NCI-H460 (cell line): ENCODE measurements at regions not wholly inside any gene's neighbourhood (a gene's known extent, or its start where the extent isn't known, plus 50 kb on each side); places are given as distances from the start of the nearest gene placed in this dataset.

Experiments
- DNase-seq: peaks from one replicate; pipeline ENCODE4 v3.0.0-alpha.2; 2016; ENCODE audit warnings: low read depth; ENCODE audit errors: extremely low read depth

DNA sequence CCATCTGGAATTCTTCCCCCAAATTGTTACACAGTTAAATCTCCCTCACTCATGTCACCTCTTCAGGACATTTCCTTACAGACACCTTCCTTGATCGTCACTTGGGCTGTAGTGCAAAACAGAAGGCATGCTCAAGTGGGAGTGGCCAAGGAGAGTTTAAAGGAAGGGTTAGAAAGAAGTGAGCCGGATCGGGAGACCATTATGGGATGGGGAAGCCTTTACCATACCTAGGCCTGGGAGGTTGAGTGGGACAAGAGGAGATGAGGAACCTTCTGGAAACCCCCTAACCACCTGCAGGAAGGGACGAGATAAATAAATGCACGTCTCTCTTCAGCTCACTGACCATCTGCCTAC, 102.7 kb downstream of the UCHL1 start:
- DNase-seq: peak; percentile 55

DNA sequence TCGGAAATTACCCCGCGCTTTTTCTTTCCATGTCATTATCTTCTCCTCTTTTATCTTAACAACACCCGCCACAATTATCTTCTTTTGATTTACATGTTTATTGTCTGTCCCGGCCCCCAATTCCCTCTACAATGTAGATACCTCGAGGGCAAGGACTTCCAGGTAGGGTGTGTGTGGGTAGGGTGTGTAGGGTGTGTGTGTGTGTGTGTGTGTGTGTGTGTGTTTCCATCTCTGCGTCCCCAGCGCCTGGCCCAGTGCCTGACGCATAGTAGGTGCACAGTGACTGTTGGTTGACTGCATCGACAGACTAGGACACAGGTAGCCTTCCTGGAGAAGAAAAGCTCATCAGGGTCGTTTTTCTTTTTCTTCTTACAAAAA, 103.1 kb downstream of the UCHL1 start:
- DNase-seq: no peak

DNA sequence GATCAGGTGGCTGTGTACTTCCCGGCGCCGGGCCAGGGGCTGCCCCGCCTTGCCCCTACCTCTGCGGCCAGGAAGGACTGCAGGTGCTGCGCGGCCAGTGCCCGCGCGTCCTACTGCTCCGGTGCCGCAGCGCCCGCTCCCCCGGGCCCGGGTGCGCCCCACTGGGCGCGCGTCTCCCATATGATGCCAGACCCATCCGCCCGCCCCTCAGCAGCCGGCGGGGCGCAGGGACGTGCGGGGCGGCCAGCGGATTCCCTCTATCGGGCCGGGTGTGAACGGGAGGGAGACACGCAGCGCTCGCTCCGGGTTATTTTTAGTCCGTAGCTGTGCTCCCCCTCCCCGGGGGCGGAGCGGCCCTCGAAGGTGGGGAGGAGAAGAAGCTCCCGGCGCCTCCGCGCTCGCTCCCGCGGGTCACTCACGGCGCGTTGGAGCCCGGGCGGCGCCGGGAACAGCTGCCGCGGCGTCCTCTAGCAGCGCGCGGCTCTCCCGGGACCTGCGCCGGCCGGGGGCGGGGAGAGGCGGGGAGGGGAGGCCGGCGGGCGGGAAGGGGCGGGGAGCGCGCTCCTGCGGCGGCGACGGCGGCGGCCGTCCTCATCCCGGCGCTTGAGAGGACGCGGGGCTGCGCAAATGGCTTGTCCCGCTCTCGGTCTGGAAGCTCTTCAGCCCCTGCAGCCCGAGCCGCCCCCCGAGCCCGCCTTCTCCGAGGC, 103.6 kb downstream of the UCHL1 start:
- DNase-seq: peak; percentile 67

DNA sequence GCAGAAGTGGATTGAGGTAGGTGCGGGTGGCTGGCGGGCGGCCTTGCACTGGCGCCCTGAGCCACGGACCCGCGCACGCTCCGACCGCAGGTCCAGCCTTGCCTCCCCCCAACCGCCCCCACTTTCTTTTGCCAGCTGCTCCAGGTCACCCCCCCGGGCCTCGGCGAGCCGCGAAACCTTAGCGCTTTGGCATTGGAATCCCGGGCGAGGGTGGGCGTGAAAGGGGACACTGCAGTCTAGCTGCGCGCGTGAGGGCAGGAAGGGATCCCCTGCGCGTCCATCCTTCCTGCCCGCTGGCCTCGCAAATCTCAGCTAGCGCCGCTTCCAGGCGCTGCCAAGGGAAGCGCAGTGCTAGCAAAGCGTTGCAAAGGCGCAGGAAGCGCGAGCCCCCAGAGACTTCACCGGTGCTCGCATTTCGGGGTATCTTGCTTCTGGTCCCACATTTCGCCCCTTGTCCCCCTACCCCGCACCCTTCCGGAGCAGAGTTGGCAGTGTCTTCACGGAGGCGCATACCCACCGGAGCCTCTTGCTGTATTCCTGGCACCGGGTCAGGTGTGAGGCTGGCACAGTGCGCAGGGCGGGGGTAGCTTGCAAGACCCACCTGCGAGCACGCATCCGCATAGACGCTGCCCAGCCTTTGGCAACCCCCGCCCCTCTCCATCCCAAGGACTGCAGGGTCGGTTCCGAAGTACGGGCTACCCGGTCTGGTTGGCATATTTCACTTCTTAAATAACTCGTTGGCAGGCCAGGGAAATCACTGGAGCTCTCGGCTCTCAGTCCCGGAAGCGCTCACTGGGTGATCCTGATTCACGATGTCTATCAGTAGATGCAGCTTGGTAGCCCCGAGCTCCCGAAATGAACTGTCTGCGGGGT, 104.4 kb downstream of the UCHL1 start:
- DNase-seq: no peak

DNA sequence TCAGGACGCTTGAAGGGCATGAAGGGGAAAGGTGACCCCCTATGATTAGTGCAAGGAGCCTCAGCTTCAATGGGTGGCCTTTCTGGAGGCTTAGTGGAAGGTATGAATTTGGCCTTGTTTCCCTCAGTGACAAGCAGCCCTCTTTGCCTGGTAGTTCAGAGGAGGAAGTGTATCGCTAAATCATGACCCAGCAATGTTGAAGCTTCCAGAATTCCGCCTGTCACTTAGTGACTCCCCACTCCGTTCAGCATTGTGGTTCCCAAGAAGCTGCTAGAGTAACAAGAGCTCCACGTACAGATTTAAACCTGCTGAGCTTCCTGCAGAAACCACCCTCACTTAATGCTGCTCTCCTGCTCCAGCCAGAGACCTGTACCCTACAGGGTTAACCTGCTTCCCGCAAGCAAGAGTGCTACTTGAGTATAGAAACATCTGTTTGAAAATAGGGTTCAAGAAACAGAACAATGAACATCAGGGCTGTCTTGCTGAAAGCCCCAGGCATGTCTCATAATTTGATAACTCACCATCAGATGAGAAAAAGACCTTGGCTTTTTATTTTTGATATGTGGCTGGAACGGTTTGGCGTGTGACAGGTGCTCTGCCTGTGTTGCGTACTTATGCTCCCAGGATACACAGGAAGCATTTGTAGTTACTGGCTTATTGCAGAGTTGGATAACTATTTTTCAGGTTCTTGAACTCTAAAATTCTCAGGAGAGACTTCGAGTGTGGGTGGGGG, 105.2 kb downstream of the UCHL1 start:
- no peak for DNase-seq

DNA sequence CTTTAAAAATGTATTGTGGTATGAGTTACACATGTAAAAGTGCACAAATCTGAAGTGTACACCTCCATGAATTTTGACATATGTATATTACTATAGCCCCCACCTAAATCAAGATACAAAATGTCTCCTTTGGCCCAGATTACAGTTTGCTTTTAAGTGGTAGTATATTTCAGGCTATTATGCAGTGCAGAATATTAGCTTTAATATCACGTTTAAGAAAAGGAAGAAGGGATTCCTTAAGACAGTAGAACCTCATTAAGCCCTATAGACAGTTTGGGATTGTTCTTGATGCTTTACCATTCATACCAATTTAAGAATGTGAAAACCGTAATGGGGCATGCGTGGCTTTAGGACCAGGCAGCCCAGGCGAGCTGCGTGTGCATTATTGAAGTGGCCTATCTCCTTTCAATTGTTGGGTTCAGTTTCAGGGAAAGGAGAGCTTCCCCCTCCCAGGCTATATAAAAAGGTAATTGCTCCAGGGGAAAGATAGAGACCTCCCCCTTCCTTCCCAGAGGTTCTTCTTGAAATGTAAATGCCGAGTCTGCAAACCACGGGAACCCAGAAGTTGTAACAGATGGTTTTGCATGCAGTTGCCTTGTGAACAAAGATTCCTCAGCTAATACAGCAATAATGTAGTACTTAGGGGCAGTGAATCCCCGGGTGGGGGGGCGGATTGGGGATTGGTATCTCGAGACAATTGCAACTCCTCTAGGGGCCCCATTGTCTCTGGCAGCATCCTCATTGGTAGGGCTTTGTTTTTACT, 106.1 kb downstream of the UCHL1 start:
- no peak for DNase-seq

DNA sequence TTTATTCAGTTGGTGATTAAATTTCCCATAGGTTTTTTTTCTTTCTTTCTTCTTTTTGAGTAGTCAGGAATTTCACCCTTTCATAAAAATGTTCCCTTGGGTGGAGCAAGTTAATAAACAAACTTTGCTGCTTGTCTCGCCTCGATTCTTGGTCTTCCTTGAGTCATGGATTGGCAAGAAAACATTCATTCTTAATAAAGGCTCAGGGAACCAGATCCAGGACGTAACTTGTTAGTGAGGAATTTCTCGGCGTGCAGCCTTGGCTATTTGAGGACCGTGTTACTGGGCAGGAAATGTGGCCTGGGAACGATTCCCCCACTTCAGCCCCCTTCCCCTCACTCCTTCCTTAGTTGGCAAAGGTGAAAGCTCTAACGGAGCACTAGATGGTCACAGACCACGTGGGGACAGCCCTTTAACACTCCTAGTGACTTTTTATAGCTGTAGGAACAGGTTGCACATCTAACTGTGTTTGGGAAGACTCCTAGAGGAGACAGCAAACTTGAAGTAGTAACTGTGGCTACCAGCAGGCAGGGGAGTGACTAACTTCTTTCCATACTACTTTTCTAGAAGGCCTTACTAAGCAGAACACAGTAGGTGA, 106.8 kb downstream of the UCHL1 start:
- no peak for DNase-seq

DNA sequence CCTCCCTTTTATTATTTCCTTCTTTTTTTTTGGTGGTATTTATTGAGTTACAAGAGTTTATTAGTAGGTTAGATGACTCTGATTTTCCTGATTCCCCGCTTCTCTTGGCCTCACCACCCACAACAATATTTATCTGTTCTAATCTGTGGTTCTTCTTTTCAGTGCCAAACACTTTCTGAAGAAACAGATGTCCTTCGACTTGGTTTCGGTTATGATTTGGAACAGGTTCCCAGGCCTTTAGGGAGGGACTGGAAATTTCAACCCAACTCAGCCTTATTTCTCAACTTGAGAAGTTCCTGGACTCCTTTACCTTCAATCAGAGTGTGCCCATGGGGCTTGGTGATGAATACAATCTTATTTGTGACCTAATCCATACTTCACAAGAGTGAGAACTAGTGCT, 108.1 kb downstream of the UCHL1 start:
- no peak for DNase-seq

DNA sequence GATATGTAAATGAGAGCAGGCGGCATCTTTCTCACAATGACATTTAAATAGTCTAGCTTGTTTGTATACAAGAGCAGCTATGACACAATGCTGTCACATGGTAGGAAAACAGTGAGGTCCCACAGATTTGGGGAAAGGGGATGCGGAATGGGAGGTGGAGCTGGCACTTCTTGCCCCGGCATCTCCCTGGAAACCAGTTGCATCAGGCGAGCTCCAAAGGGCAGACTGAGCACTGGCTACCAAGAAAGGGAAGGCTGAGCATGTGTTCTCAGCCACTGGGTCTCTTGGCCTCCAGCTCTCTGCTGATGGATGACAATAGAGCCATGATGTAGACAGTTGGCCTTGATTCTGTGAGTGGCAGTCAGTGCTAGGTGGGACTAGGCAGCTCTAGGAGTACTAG, 109.0 kb downstream of the UCHL1 start:
- no peak for DNase-seq

DNA sequence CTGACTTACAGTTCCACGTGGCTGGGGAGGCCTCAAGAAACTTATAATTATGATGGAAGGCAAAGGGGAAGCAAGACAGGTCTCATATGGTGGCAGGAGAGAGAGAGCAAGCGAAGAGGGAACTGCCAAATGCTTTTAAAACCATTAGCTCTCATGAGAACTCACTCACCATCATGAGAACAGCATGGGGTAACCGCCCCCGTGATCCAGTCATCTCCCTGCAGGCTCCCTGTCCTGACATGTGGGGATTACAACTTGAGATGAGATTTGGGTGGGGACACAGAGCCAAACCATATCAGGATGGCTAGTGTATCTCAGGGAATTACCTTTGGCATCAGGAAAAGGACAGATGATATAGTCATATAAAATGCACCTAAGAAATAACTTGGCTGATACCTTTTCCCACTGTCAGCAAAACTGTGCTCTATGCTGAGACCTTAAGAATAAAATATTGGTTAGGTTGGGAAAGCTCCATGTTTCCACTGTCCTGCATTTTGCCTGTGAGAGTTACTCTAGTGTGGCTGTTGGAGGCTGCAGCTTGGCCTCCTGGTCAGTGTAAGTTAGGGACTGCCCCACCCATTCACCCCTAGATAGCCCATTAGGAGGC, 110.3 kb downstream of the UCHL1 start:
- DNase-seq: no peak

DNA sequence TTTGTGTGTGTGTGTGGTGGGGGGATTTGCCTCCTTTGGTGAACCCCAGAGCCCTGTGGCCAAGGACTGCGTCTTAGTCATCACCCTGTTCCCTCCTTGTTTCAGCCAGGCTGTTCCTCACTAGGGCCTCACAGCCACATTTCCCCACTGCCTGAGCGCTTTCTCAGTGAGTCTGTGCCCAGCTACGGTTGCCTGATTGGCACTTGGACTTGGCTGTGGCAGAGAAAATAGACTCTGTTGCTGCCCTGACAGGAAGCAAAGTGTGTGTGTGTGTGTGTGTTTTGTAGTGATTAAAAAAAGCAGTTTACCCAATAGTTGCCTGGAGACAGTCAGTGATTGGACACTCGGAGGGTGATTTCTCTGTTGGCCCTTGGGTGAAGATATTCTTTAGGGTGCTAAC, 113.0 kb downstream of the UCHL1 start:
- DNase-seq: no peak

DNA sequence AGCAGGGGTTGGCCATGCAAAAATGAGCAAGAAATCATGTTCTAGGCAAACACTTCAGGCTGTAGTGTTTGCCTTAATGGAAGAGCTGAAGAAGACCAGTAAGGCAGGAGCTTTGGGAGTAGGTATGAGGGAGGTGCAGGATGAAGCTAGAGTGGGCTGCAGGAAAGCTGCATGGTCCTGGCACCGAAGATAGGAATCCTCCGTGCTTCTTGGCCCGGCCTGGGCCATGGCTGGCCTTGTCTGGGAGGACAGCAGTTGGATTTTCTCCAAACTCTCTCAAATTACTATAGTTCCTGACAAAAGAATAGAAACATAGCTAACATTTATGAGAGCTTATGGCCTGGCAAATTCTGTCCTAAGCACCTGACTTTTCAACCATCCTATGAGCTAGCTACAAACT, 116.5 kb downstream of the UCHL1 start:
- no peak for DNase-seq

DNA sequence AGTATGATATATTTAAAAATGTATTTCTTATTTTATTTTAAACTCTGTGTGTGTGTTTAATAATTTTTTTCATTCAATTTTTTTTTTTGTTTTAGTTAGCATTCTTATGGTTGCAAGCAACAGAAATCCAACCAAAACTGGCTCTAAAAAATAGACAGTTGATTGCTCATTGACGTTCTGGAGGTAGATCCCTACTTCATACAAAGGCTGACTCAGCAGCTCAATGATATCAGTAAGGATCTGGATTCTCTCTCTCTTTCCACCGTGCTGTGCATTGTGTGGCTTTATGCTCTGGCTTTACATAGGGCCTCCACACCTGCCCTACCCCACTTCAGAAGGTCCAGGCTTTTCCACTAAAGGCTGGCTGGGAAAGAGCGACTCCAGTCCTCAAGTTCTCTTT, 117.8 kb downstream of the UCHL1 start:
- no peak for DNase-seq

DNA sequence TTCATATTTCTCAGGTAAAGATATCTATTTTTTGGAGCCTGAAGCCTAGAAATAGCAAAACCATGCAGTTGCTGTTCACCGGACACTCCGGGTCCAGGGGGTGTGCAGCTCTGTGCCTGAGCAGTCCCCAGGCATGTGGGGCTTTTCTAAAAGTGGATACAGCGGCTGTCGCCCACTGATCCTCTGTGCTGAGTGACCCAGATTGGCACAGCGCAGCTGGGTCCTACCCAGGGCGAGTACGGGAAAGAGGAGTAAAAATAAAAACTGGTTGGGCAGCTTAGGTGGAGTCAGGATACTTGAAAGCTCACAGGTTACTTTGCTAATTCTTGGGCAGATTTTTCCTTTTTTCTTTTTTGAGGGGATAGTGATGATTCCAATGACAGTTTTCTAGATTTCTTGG, 118.8 kb downstream of the UCHL1 start:
- no peak for DNase-seq

DNA sequence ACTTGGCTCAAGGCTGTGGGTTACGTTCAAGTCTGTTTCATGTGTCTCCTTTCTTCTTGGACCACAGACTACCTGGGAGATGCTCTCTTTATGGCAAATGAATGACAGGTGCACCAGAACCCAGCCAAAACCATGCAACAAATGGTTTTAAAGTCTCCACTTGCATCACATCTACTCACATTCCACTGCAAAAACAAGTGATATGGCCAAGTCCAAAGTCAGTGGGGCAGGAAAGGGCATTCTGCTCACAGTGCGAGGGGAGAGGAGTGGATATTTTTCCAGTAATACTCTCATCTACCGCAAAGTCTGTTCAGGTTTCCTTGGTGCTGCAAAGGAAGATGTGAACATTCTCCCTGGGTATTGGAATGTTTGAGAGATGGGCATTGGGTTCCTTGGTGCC, 120.5 kb downstream of the UCHL1 start:
- no peak for DNase-seq

DNA sequence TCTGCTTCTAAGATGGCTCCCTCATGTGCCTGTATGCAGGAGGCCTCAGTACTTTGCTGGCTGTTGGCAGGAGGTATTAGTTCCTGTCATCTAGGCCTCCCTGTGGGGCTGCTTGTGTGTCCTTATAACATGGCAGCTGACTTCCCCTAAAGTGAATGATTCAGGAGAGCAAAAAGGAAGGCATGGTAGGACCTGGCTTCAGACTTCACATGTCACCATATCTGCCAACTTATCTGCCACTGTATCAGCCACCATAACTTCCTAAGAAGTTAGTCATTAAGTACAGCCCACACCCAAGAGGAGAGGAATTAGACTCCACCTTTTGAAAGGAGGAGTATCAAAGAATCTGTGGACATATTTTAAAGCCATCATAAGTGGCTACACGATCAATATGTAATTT, 122.5 kb downstream of the UCHL1 start:
- DNase-seq: no peak

DNA sequence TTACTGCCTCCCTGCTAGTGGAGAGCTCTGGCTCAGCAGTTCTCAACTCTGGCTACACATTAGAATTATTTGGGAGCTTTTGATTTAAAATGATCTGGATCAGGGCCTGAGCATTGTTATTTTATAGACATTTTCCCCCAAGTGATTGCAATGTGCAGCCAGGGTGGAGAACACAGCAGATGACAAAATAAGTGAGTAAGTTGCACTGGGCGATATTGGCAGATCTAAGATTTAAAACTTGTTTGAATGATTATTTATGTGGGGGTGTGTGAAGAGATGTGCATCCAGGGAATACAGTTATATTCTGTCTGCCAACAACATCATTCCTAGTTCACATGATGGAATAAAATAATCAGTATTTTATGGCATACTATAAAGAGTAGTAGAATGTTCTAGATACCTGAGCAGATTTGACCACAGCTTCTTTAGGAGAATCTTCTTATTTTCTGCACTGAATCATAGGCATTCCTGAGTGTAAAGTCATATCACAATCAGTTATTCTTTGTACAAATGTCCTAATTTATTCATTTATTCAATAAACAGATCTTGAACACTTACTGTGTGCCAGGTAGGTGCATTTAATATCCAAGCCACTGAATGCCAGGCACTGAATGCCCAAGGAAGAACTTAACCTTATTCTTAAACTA, 123.9 kb downstream of the UCHL1 start:
- DNase-seq: no peak

DNA sequence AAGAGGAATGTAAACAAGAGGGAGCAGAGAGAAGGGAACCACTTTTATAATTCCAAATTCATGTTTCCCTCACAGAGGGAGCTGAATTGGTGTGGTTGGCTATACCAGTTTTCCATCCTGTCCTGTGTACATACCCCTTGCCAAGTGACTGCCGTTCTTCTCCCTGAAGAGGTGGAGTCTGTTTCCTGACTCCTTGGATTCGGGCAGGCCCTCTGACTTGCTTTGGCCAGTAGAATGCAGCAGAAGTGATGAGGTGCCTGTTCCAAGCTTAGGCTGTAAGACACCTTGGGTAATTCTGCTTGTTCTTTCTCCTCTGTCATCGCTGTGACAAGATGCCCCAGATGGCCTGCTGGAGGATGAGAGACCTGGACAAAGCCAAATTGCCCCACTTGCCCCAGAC, 124.7 kb downstream of the UCHL1 start:
- no peak for DNase-seq

DNA sequence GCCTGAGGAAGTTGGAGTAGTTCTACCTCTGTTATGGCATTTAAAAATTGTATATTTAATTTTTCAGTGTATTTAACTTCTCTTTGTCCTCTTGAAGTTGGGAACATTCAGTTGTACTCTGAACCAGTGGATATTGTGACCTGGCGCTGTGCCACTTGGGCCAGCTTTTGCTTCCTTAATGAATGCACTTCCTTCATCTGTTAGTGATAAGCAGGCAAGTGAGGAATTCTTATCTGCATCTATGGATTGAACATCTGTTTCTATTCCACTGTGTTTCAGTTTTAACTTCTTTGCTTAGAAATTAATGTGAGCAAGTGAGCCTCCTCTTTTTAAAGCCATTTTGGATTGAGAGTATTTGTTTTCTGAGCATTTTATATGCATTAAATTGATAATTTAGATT, 128.3 kb downstream of the UCHL1 start:
- DNase-seq: no peak

DNA sequence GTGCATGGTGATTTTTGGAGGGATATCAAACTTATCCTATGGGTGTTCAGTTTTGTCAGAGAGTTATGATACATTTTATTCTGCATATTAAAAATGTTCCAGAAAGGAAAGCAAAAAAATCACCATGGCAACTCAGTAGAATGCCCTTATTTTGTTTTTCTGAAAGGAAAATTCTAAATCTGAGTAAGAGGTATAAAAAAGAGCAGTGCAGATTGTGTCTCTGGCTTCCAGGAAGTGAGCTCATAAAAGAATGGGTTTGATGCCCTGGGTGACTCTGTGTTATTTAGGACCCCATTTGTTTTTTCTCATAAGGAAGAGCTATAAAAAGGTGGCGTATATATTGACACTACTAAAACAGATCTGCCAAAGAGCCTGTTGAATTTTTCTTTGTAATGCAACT, 128.8 kb downstream of the UCHL1 start:
- no peak for DNase-seq
